Middle frontal gyrus (tissue), 1 donor: ENCODE measurements at regions not wholly inside any gene's neighbourhood (a gene's known extent, or its start where the extent isn't known, plus 50 kb on each side); places are given as distances from the start of the nearest gene placed in this dataset.
"Not testable (repeated sequence)": the region's sequence is repeated elsewhere in the genome, so short reads cannot be mapped to it uniquely, and the experiment has no call there.

Experiments used
- DNase-seq: peaks from one replicate; pipeline ENCODE4 v3.0.0-alpha.2; 2015; ENCODE audit warnings: low spot score; ENCODE audit errors: extremely low spot score

GRCh38 chr2:217013926-217014325 lies 154.1 kb upstream of the TNP1 start:
- no peak for DNase-seq

- DNase-seq, result no peak
Observed at GRCh38 chr2:217011576-217011975, 151.7 kb upstream of the TNP1 start.

GRCh38 chr2:217010173-217010572 lies 150.3 kb upstream of the TNP1 start:
- DNase-seq, result no peak

- DNase-seq, result no peak
Observed at GRCh38 chr2:217008794-217009193, 148.9 kb upstream of the TNP1 start.

GRCh38 chr2:217006217-217006616 lies 146.4 kb upstream of the TNP1 start:
- DNase-seq, result no peak

- DNase-seq, result no peak
Observed at GRCh38 chr2:217004656-217005055, 144.8 kb upstream of the TNP1 start.

GRCh38 chr2:217001740-217002139 lies 141.9 kb upstream of the TNP1 start:
- no peak for DNase-seq

- DNase-seq, result no peak
Observed at GRCh38 chr2:217000406-217000805, 140.5 kb upstream of the TNP1 start.

GRCh38 chr2:216996279-216996845 lies 136.5 kb upstream of the TNP1 start:
- no peak for DNase-seq

GRCh38 chr2:216994353-216994854 lies 134.5 kb upstream of the TNP1 start:
- no peak for DNase-seq

GRCh38 chr2:216992056-216992675 lies 132.3 kb upstream of the TNP1 start:
- no peak for DNase-seq

GRCh38 chr2:216991563-216991962 lies 131.7 kb upstream of the TNP1 start:
- no peak for DNase-seq

GRCh38 chr2:216989340-216990129 lies 129.7 kb upstream of the TNP1 start:
- no peak for DNase-seq

- DNase-seq, result no peak
Observed at GRCh38 chr2:216987252-216987821, 127.5 kb upstream of the TNP1 start.

- no peak for DNase-seq
Observed at GRCh38 chr2:216985658-216986141, 125.8 kb upstream of the TNP1 start.

GRCh38 chr2:216984937-216985336 lies 125.1 kb upstream of the TNP1 start:
- DNase-seq, result no peak

- DNase-seq, result not testable (repeated sequence)
Observed at GRCh38 chr2:216981951-216982350, 122.1 kb upstream of the TNP1 start.

- DNase-seq, result not testable (repeated sequence)
Observed at GRCh38 chr2:216980510-216980909, 120.6 kb upstream of the TNP1 start.

GRCh38 chr2:216974321-216975302 lies 114.7 kb upstream of the TNP1 start:
- no peak for DNase-seq

GRCh38 chr2:216971593-216971992 lies 111.7 kb upstream of the TNP1 start:
- DNase-seq, result no peak
